Duodenal mucosa (tissue), 2 donors: ENCODE measurements at regions not wholly inside any gene's neighbourhood (a gene's known extent, or its start where the extent isn't known, plus 50 kb on each side); places are given as distances from the start of the nearest gene placed in this dataset.
A peak's percentile ranks its signal among the peaks of the same experiment; 100 is the strongest.

Source experiments
- H3K27ac ChIP-seq: one replicate; pipeline ENCODE4 v1.7.0; 2013; ENCODE audit warnings: low read depth, low read length
- H3K27me3 ChIP-seq, 2 donors: one replicate each; pipeline ENCODE4 v1.7.0; 2013; ENCODE audit warnings: low read length in 2 of 2, control low read depth in 1 of 2; ENCODE audit not compliant: insufficient read depth in 2 of 2, control insufficient read depth in 1 of 2
- H3K36me3 ChIP-seq, 2 donors: one replicate each; pipeline ENCODE4 v1.7.0; 2013; ENCODE audit warnings: low read length in 2 of 2, control low read depth in 1 of 2; ENCODE audit not compliant: insufficient read depth in 2 of 2, control insufficient read depth in 1 of 2
- H3K4me1 ChIP-seq, 2 donors: one replicate each; pipeline ENCODE4 v1.7.0; 2013; ENCODE audit warnings: low read length in 2 of 2, control low read depth in 1 of 2; ENCODE audit not compliant: insufficient read depth in 2 of 2, control insufficient read depth in 1 of 2
- H3K4me3 ChIP-seq, 2 donors: one replicate each; pipeline ENCODE4 v1.7.0; 2013; ENCODE audit warnings: low read length in 2 of 2, low read depth in 1 of 2
- H3K9ac ChIP-seq, 2 donors: one replicate each; pipeline ENCODE4 v1.7.0; 2013; ENCODE audit warnings: low read length in 2 of 2, low read depth in 1 of 2
- H3K9me3 ChIP-seq, 2 donors: one replicate each; pipeline ENCODE4 v1.7.0; 2013; ENCODE audit warnings: low read length in 2 of 2, control low read depth in 1 of 2; ENCODE audit not compliant: control insufficient read depth in 1 of 2

GRCh38 chr2:16114836-16115235, 174.5 kb downstream of the MYCN start:
- H3K36me3 ChIP-seq, result no peaks in the 10 kb centered on the region
- H3K4me1 ChIP-seq, result peaks cover 17 to 20% of the 10 kb centered on the region in 2 donors
- no peak overlapping the region for H3K27ac ChIP-seq
- peak overlapping the region in 1 of 2 donors; percentile 34 for H3K4me3 ChIP-seq
- peak overlapping the region in 1 of 2 donors; percentile 21 for H3K9ac ChIP-seq
- H3K27me3 ChIP-seq, result no peaks in the 10 kb centered on the region
- no peaks in the 10 kb centered on the region for H3K9me3 ChIP-seq

GRCh38 chr2:16114070-16114469, 173.7 kb downstream of the MYCN start:
- H3K4me3 ChIP-seq, result no peak overlapping the region
- no peaks in the 10 kb centered on the region for H3K9me3 ChIP-seq
- no peaks in the 10 kb centered on the region for H3K36me3 ChIP-seq
- H3K27ac ChIP-seq, result no peak overlapping the region
- H3K9ac ChIP-seq, result no peak overlapping the region
- H3K4me1 ChIP-seq, result peaks cover 17 to 20% of the 10 kb centered on the region in 2 donors
- no peaks in the 10 kb centered on the region for H3K27me3 ChIP-seq

GRCh38 chr2:16113568-16113967, 173.2 kb downstream of the MYCN start:
- H3K4me3 ChIP-seq, result no peak overlapping the region
- H3K27me3 ChIP-seq, result no peaks in the 10 kb centered on the region
- H3K9me3 ChIP-seq, result no peaks in the 10 kb centered on the region
- no peak overlapping the region for H3K9ac ChIP-seq
- peaks cover 17 to 20% of the 10 kb centered on the region in 2 donors for H3K4me1 ChIP-seq
- H3K36me3 ChIP-seq, result no peaks in the 10 kb centered on the region
- no peak overlapping the region for H3K27ac ChIP-seq

- Histone ChIP-seq H3K4me3 (no peak overlapping the region), H3K9me3 (no peaks in the 10 kb centered on the region), H3K36me3 (no peaks in the 10 kb centered on the region), H3K9ac (no peak overlapping the region), H3K27me3 (no peaks in the 10 kb centered on the region), H3K4me1 (peaks cover 17 to 20% of the 10 kb centered on the region in 2 donors), H3K27ac (no peak overlapping the region)
Measured at GRCh38 chr2:16112972-16113560, 172.7 kb downstream of the MYCN start.

GRCh38 chr2:16112251-16112971, 172.1 kb downstream of the MYCN start:
- H3K9ac ChIP-seq, result no peak overlapping the region
- no peaks in the 10 kb centered on the region for H3K27me3 ChIP-seq
- no peak overlapping the region for H3K4me3 ChIP-seq
- H3K27ac ChIP-seq, result no peak overlapping the region
- no peaks in the 10 kb centered on the region for H3K36me3 ChIP-seq
- H3K9me3 ChIP-seq, result no peaks in the 10 kb centered on the region
- H3K4me1 ChIP-seq, result peaks cover 17 to 20% of the 10 kb centered on the region in 2 donors

- Histone ChIP-seq H3K9ac (no peak overlapping the region), H3K9me3 (no peaks in the 10 kb centered on the region), H3K36me3 (no peaks in the 10 kb centered on the region), H3K27ac (no peak overlapping the region), H3K4me3 (no peak overlapping the region), H3K4me1 (peaks cover 17 to 20% of the 10 kb centered on the region in 2 donors), H3K27me3 (no peaks in the 10 kb centered on the region)
Measured at GRCh38 chr2:16111838-16112210, 171.5 kb downstream of the MYCN start.

GRCh38 chr2:16109821-16110310, 169.5 kb downstream of the MYCN start:
- H3K27ac ChIP-seq, result no peak overlapping the region
- no peaks in the 10 kb centered on the region for H3K36me3 ChIP-seq
- peaks cover 5 to 8% of the 10 kb centered on the region in 2 donors for H3K4me1 ChIP-seq
- H3K27me3 ChIP-seq, result no peaks in the 10 kb centered on the region
- H3K4me3 ChIP-seq, result no peak overlapping the region
- no peaks in the 10 kb centered on the region for H3K9me3 ChIP-seq
- no peak overlapping the region for H3K9ac ChIP-seq

- Histone ChIP-seq H3K27me3 (no peaks in the 10 kb centered on the region), H3K9me3 (no peaks in the 10 kb centered on the region), H3K27ac (no peak overlapping the region), H3K36me3 (no peaks in the 10 kb centered on the region), H3K4me3 (no peak overlapping the region), H3K9ac (no peak overlapping the region), H3K4me1 (peaks cover under 1 to 8% of the 10 kb centered on the region in 2 donors)
Measured at GRCh38 chr2:16109368-16109820, 169.0 kb downstream of the MYCN start.

GRCh38 chr2:16107246-16107645, 166.9 kb downstream of the MYCN start:
- Histone ChIP-seq H3K4me3 (no peak overlapping the region), H3K27me3 (no peaks in the 10 kb centered on the region), H3K9me3 (no peaks in the 10 kb centered on the region), H3K36me3 (no peaks in the 10 kb centered on the region), H3K27ac (no peak overlapping the region), H3K9ac (no peak overlapping the region), H3K4me1 (peaks cover 12 to 21% of the 10 kb centered on the region in 2 donors)

GRCh38 chr2:16106619-16107018, 166.3 kb downstream of the MYCN start:
- H3K4me1 ChIP-seq, result peaks cover 17 to 26% of the 10 kb centered on the region in 2 donors
- H3K27me3 ChIP-seq, result no peaks in the 10 kb centered on the region
- H3K9ac ChIP-seq, result no peak overlapping the region
- H3K36me3 ChIP-seq, result no peaks in the 10 kb centered on the region
- H3K4me3 ChIP-seq, result no peak overlapping the region
- H3K9me3 ChIP-seq, result no peaks in the 10 kb centered on the region
- no peak overlapping the region for H3K27ac ChIP-seq
